Osteoblast (primary cell): ENCODE measurements at regions not wholly inside any gene's neighbourhood (a gene's known extent, or its start where the extent isn't known, plus 50 kb on each side); places are given as distances from the start of the nearest gene placed in this dataset.

ENCODE experiments used
- DNase-seq: peaks from one replicate; pipeline ENCODE4 v3.0.0; 2011; ENCODE audit warnings: low spot score, mixed read lengths; ENCODE audit not compliant: insufficient read length; ENCODE audit errors: missing footprints
- H2AFZ ChIP-seq: 2 replicates; pipeline ENCODE4 v1.6.0; 2011; ENCODE audit warnings: mild to moderate bottlenecking, low read length
- H3K27ac ChIP-seq: 2 replicates; pipeline ENCODE4 v1.5.1; 2011; ENCODE audit warnings: mild to moderate bottlenecking, low read depth, low read length, moderate library complexity
- H3K27me3 ChIP-seq: 2 replicates; pipeline ENCODE4 v1.6.0; 2012; ENCODE audit warnings: mild to moderate bottlenecking, control low read depth, inconsistent platforms, low read length, moderate library complexity; ENCODE audit not compliant: insufficient read depth
- H3K36me3 ChIP-seq: 2 replicates; pipeline ENCODE4 v1.5.1; 2011; ENCODE audit warnings: mild to moderate bottlenecking, low read length, control low read depth, moderate library complexity; ENCODE audit not compliant: insufficient read depth
- H3K4me1 ChIP-seq: 2 replicates; pipeline ENCODE4 v1.5.1; 2011; ENCODE audit warnings: mild to moderate bottlenecking, low read length, control low read depth, moderate library complexity; ENCODE audit not compliant: insufficient read depth
- H3K4me2 ChIP-seq: 2 replicates; pipeline ENCODE4 v1.6.0; 2011; ENCODE audit warnings: mild to moderate bottlenecking, low read length; ENCODE audit not compliant: insufficient read depth
- H3K4me3 ChIP-seq: fragments of 200-600 bp; sonication (generic); 3 replicates; pipeline ENCODE4 v1.5.1; 2012; ENCODE audit warnings: mild to moderate bottlenecking, low read length, inconsistent platforms; ENCODE audit not compliant: insufficient read depth
- H3K79me2 ChIP-seq: 2 replicates; pipeline ENCODE4 v1.6.0; 2012; ENCODE audit warnings: mild to moderate bottlenecking, low read length, control low read depth, inconsistent platforms; ENCODE audit not compliant: insufficient read depth
- H3K9me3 ChIP-seq: 2 replicates; pipeline ENCODE4 v1.5.1; 2011; ENCODE audit warnings: low read depth, low read length, control low read depth
- H4K20me1 ChIP-seq: 2 replicates; pipeline ENCODE4 v1.6.0; 2012; ENCODE audit warnings: mild to moderate bottlenecking, low read length, control low read depth; ENCODE audit not compliant: insufficient read depth
- TF ChIP-seq, protein P1 (sequence below): IDR thresholded peaks from 2 replicates; pipeline ENCODE4 v1.5.1; 2011; ENCODE audit warnings: mild to moderate bottlenecking, low read depth, low read length, moderate library complexity; ENCODE audit errors: extremely low read depth

DNA sequence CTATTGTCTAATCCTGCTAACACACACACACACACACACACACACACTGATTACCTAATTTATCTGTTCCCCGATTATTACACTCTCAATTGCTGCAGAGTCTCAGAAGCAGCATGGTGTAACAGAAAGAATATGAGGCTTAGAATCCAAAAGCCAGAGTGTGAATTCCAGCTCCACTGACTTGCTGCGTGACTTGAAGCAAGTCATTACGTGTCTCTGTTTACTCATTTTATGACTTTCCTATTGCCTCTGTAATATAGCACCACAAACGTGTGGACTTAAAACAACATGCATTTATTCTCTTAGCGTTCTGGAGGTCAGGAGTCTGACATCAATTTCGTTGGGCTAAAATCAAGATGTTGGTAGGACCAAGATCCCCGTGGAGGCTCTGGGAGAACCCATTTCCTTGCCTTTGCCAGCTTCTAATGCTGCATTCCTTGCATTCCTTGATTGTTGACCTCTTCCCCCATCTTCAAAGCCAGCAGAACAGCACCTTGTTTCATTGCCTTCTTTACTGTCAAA, 55.9 kb upstream of the ATP5PO start:
- H3K9me3 ChIP-seq: no peaks in the 10 kb centered on the region
- no peak for DNase-seq
- H3K27me3 ChIP-seq: no peaks in the 10 kb centered on the region
- H3K27ac ChIP-seq: peak overlapping the region; percentile 95
- TF ChIP-seq, protein P1, sequence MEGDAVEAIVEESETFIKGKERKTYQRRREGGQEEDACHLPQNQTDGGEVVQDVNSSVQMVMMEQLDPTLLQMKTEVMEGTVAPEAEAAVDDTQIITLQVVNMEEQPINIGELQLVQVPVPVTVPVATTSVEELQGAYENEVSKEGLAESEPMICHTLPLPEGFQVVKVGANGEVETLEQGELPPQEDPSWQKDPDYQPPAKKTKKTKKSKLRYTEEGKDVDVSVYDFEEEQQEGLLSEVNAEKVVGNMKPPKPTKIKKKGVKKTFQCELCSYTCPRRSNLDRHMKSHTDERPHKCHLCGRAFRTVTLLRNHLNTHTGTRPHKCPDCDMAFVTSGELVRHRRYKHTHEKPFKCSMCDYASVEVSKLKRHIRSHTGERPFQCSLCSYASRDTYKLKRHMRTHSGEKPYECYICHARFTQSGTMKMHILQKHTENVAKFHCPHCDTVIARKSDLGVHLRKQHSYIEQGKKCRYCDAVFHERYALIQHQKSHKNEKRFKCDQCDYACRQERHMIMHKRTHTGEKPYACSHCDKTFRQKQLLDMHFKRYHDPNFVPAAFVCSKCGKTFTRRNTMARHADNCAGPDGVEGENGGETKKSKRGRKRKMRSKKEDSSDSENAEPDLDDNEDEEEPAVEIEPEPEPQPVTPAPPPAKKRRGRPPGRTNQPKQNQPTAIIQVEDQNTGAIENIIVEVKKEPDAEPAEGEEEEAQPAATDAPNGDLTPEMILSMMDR: no peak
- no peaks in the 10 kb centered on the region for H4K20me1 ChIP-seq
- peaks cover 63% of the 10 kb centered on the region for H3K4me1 ChIP-seq
- H3K4me2 ChIP-seq: peak overlapping the region; percentile 78
- no peaks in the 10 kb centered on the region for H3K36me3 ChIP-seq
- no peaks in the 10 kb centered on the region for H3K79me2 ChIP-seq
- H2AFZ ChIP-seq: peak overlapping the region; percentile 44
- no peak overlapping the region for H3K4me3 ChIP-seq

DNA sequence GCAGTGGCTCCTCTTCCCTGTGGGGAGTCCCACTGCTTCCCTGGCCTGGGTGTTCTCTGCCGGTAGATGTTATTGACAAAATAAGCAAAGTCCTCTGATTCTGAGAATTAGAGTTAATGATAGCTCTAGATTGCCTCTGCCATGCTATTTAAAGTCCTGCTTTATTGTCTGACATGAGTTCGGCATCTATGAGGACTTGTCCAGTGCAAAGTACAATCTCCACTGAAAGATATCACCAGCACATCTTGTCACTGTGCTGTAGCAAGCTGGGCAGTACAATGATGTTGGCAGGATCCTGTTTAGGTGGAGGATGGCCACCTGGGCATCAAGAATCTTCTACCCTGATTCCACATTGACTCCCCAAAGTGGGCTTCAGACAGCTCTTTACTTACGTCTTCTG, 54.0 kb upstream of the ATP5PO start:
- peak overlapping the region; percentile 75 for H3K4me2 ChIP-seq
- peak overlapping the region; percentile 50 for H2AFZ ChIP-seq
- no peaks in the 10 kb centered on the region for H3K36me3 ChIP-seq
- peaks cover 48% of the 10 kb centered on the region for H3K4me1 ChIP-seq
- H3K27me3 ChIP-seq: no peaks in the 10 kb centered on the region
- TF ChIP-seq, protein P1: no peak
- H3K4me3 ChIP-seq: no peak overlapping the region
- no peaks in the 10 kb centered on the region for H4K20me1 ChIP-seq
- H3K27ac ChIP-seq: peak overlapping the region; percentile 83
- no peaks in the 10 kb centered on the region for H3K9me3 ChIP-seq
- no peak for DNase-seq
- H3K79me2 ChIP-seq: no peaks in the 10 kb centered on the region

DNA sequence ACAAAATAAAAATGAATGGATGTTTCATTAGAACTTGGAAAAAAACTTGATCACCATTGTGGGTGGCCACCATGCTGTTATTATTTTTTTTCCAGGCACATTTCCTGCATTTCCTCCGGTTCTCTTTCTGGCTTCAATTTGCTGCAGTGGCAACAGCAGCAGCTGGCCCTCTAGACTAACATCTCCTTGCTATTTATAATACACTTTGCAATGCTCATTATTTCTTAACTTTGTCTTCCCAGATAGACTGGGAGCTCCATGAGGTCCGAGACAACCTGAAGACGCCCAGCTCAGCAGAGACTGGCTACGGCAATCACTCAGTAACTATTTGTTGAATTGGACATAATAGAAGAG, 53.4 kb upstream of the ATP5PO start:
- Histone ChIP-seq H3K9me3 (no peaks in the 10 kb centered on the region), H3K4me1 (peaks cover 48% of the 10 kb centered on the region), H3K27ac (peak overlapping the region; percentile 83), H3K79me2 (no peaks in the 10 kb centered on the region), H3K36me3 (no peaks in the 10 kb centered on the region), H4K20me1 (no peaks in the 10 kb centered on the region), H2AFZ (peak overlapping the region; percentile 50), H3K4me2 (peak overlapping the region; percentile 75), H3K4me3 (no peak overlapping the region), H3K27me3 (no peaks in the 10 kb centered on the region)
- TF ChIP-seq, protein P1: no peak
- DNase-seq: peak; percentile 82

DNA sequence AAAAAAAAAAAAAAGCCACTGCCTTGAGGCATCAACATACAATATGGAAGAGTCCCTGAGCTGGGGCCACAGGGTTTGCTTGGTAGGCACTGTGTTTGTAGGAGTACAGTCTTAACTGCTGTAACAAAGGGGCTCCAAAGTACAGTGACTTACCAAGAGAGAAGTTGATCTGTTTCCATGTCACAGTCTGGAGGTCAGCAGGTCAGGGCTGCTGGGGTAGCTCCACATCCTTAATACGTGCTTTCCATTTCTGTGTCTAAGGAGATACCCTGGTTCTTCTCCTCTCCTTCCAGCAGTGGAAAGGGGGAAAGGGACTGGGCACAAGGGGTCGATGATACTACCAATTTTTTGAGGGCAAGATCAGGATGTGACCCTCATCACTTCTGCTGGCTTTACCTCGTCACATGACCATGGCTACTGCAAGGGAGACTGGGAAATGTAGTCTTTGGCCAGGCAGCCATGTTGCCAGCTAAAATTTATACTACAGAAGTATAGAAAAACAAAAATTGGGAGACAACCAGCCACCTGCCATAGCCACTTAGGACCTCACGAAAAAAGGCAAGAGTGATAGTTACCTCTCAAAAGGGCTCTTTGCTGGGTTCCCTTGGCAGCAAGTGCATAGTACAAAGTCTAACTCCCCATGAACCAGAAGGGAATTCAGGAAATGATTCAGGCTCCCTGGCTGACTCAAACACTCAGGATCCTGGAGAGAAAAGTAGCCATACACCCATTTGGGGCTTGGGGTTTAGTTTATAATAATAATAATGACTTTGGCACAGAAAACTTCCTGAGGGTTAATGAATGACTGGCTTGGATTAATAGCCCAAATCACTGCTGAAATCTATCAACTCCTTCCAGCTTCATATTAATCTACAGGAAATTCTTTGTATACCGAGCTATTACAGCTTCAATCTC, 52.7 kb upstream of the ATP5PO start:
- H3K4me1 ChIP-seq: peaks cover 48% of the 10 kb centered on the region
- H3K36me3 ChIP-seq: no peaks in the 10 kb centered on the region
- H3K9me3 ChIP-seq: no peaks in the 10 kb centered on the region
- DNase-seq: peak; percentile 92
- peak overlapping the region; percentile 83 for H3K27ac ChIP-seq
- H3K4me3 ChIP-seq: no peak overlapping the region
- TF ChIP-seq, protein P1: no peak
- H2AFZ ChIP-seq: peak overlapping the region; percentile 50
- H3K27me3 ChIP-seq: no peaks in the 10 kb centered on the region
- H4K20me1 ChIP-seq: no peaks in the 10 kb centered on the region
- H3K4me2 ChIP-seq: peak overlapping the region; percentile 75
- no peaks in the 10 kb centered on the region for H3K79me2 ChIP-seq
